Skin of body (tissue), 1 donor: ENCODE measurements at regions not wholly inside any gene's neighbourhood (a gene's known extent, or its start where the extent isn't known, plus 50 kb on each side); places are given as distances from the start of the nearest gene placed in this dataset.
A peak's percentile ranks its signal among the peaks of the same experiment; 100 is the strongest.
"Not testable (repeated sequence)": the region's sequence is repeated elsewhere in the genome, so short reads cannot be mapped to it uniquely, and the experiment has no call there.

Source experiments
- DNase-seq: peaks from one replicate; lab custom pipeline; 2025; lab: John Stamatoyannopoulos, UW

GRCh38 chr12:67455236-67455635 lies 186.1 kb downstream of the CAND1 start:
- no peak for DNase-seq

- DNase-seq, result peak; percentile 52
These were observed 187.3 kb downstream of the CAND1 start for GRCh38 chr12:67456431-67456901.

DNA sequence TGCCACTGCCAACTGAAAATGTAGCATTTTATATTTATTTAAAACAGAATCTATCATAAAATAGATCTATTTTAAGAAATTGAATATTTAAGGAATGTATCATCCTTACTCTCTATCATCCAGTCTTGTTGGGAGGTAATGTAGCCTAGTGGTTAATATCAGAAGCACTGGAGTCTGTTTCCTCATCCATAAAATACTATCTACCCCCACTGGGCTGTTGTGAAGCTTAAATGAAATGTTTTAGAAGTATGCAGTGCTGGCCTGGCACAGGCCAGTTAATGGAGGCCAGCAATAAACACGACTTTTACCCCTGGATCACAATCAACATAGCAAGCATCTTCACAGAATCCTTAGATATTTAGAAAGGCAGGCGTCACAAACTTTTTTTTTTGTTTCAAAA lies 188.0 kb downstream of the CAND1 start:
- no peak for DNase-seq

GRCh38 chr12:67457778-67458665 lies 188.9 kb downstream of the CAND1 start:
- DNase-seq, result peak; percentile 12

DNA sequence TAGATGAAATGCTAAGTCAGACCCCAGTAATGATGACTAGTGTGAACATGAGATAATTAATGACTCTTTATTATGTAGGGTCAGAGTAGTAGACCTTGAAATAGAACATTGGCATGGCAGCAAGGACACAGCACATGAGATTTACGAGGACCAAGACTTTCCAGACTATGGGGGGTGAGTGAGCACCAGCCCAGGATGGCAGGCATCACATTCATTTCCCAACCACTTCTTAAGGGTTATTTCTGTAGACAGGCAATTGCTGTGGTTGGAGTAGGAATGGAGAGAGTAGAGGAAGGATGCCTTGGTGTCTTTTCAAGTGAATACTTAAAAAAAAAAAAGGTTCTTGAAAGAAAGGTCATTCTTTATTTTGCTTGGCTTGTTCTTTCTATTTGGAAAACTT lies 189.4 kb upstream of the DYRK2 start:
- no peak for DNase-seq

GRCh38 chr12:67459578-67459977 lies 189.0 kb upstream of the DYRK2 start:
- DNase-seq, result no peak

GRCh38 chr12:67460388-67460787 lies 188.2 kb upstream of the DYRK2 start:
- no peak for DNase-seq

DNA sequence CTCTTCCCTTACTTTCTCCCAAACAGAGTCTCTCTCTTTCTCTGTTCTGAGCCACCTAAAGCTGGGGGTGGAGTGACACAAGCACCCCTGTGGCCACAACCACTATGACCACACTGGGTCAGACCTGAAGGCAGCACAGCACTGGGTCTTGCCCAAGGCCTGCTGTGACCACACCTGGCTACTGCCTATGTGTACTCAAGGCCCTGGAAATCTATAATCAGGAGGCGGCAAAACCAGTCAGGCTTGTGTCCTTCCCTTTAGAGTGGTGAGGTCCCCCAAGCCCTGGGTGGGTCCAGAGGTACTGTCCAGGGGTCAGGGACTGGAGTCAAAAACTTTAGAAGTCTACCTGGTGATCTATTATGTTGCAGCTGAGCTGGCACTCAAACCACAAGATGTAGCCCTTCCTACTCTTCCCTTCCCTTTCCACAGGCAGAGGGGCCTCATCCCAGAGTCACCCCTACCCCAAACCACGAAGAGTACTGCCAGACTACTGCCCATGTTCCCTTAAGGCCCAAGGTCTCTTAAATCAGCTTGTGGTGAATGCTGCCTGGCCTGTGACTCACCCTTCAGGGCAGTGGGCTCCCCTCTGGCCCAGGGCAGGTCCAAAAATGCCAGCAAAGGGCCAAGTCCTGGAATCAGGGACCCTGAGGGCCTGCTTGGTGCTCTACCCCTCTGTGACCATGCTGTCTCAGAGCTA lies 179.8 kb upstream of the DYRK2 start:
- DNase-seq, result no peak

GRCh38 chr12:67469666-67470065 lies 178.9 kb upstream of the DYRK2 start:
- DNase-seq, result no peak

DNA sequence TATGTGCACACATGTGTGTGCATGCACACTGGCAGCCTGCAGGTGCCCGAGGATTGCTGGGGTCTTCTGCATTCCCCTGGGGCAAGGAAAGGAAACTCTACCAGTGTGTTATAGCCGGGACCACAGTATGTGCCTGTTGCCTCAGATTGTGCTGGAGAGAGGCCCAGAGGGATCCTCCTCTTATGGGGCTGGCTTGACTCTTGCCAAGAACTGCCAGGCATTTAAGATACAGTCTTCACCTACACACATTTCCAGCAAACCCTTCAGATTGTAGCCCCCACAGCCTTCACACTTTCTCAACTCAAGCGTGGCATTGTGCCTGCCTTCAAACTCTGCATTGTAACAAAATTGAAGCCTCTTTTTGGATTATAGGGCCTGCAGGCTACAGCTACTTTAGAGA lies 176.7 kb upstream of the DYRK2 start:
- no peak for DNase-seq

DNA sequence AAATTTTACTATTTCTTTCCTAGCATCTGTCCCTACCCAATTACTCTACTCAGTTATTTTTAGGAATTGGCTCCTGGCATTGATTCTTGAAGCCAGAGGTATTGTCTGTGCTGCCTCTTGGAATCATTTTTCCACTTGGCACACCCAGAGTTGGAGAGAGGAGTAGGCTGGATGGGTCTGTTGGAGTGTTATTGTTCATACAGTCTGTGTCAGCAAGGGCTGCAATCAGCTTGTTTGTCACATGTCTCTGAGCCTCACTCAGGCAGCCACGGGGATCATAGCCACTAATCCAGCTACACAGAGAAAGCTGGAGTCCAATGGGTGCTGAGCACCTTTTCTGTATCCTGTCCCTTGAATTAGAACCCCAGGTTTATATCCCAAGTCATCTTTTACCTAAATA lies 176.0 kb upstream of the DYRK2 start:
- DNase-seq, result peak; percentile 29

DNA sequence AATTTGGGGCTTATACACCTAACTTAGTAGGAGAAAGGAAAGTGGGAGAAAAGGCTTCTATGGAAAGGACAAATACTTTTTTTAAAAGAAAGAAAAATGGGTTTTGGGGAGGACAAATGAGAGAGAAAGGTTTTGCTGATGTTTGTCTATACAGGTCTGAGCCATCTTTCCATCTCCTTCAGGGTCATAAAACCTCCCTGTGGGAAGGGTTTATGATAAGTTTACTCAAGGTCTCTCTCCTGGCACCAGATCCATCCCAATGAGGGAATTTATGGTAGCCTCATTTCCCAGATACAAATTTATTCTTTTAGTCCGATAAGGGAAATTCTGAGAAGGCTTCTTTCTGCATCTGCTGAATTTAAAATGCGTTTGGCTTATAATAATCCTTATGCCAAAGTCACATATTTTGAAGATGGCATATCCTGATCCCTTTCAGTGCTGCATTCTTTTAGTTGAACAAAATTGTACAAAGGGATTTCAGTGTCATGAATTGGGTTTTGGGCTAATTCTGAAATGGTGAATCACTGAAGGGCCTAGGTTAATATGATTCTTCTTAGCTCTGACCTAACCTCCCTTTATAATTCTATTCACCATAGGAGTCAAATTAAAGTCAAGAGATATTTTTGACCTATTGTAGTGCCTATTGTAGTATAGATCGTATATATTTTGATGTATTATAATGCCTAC lies 173.5 kb upstream of the DYRK2 start:
- DNase-seq, result no peak

DNA sequence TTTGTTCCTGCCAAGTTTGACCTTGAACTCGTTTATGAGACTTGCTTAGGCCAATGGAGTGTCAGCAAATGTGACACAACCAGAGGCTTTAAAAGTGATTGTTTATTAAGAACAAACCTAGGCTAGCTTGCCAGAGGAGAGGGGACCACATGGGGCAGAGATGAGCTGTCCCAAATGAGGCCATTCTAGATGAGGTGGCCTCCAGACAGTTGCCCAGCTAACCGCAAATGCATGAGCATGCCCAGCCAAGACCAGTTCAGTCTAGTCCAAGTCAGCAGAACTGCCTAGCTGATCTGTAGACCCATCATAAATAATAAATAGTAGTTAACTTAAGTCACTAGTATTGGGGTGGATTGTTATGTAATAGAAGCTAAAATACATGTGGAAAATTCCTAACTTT lies 172.8 kb upstream of the DYRK2 start:
- no peak for DNase-seq

- DNase-seq, result no peak
These were observed 170.8 kb upstream of the DYRK2 start for GRCh38 chr12:67477681-67478265.

DNA sequence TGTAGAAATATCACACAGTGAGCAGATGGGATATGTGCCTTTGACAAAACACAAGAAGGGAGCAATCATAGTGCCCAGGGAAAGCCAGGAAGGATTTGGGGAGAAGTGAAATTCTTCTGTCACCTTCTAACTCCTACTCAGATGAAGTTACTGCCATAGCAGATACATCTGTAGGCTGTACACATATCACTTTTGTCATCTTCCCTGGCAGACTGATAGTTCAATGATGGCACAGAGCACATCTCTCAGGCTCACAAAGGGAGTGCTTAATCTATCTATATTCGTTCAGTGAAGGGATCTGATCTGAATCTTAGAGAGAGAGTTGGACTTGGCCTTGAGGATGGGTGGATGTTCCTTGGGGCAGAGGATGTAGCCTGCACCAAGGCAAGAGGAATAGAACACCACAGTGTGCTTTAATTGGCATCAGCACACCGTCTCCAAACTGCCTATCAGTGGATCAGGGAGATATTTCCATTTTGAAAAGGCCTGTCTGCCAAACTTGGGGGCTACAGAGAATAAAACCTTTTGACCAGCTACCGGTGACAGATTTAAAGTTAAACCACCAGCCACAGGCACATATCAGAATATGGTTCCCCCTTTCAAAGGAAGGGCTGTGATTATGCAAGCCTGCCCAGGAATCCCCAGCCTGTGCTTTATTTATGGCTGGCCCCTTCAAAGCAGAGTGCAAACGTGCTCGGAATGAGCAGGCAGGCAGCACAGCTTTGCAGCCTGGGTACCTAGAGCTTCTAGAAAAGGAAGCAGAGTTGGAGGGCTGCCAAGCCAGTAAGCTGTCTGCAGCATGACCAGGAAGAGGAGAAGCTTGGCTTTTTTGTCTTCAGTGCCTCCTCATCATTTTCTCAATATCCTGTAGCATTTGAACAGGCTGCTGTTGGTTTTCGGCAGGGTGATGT lies 165.5 kb upstream of the DYRK2 start:
- DNase-seq, result no peak

DNA sequence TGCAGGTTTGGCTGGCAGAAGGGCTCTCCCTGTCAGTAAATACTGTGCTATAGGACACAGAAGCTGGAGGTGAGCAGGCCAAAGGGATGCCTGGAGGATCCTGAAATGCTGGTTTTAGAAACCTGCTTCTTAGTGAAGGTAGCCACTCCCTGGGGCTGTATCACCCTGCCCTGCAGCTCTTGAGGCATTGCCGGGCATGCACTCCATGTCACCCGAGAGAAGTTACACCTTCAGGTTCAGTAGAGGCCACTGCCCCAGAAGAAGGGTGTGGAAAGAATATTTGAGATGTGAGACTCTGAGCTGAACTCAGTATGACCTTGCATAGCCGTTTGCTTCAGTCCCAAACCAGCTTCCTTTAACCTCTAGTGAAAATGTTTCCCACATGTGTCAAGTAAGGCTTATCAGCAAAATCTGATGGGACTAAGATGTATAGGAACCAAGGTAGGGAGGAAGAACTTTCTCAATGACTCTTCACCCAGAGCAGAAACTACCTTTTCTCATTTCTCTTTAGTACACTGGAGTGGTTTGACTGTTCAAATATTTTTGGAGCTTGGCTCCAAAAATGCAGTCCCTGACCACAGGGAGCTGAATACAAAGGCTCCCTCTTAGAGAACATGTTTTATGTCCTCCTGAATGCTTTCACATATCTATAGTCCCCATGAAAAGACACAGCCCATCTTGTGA lies 164.5 kb upstream of the DYRK2 start:
- no peak for DNase-seq

DNA sequence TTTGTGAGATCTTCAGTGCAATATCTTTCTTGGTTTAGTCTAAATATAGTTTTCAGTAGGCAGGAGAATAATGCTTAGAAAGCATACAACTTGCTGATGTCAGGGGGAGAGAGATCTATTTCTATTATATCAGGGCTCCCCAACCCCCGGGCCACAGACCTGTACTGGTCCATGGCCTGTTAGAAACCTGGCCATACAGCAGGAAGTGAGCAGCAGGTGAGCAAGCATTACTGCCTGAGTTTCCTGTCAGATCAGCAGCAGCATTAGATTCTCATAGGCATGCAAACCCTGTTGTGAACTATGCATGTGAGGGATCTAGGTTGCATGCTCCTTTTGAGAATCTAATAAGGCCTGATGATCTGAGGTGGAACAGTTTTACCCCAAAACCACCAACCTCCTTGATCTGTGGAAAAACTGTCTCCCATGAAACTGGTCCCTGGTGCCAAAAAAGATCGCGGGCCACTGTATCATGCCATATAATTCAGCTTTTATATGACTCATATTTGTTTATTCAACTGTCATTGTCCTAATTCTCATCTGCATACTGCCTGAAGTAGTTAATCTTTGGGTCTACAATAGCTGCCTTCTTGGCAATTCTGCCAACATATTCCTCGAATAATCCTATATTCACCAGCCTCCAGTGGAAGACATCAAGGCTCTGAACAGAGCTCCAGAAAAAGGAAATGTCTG lies 163.6 kb upstream of the DYRK2 start:
- DNase-seq, result no peak

- no peak for DNase-seq
These were observed 161.9 kb upstream of the DYRK2 start for GRCh38 chr12:67486671-67487070.

DNA sequence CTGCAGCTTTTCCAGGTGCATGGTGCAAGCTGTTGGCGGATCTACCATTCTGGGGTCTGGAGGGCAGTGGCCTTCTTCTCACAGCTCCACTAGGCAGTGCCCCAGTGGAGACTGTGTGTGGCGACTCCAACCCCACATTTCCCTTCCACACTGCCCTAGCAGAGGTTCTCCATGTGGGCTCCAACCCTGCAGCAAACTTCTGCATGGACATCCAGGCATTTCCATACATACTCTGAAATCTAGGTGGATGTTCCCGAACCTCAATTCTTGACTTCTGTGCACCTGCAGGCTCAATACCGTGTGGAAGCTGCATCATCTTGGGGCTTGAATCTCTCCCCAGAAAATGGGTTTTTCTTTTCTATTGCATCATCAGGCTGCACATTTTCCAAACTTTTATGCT lies 160.2 kb upstream of the DYRK2 start:
- DNase-seq, result not testable (repeated sequence)

DNA sequence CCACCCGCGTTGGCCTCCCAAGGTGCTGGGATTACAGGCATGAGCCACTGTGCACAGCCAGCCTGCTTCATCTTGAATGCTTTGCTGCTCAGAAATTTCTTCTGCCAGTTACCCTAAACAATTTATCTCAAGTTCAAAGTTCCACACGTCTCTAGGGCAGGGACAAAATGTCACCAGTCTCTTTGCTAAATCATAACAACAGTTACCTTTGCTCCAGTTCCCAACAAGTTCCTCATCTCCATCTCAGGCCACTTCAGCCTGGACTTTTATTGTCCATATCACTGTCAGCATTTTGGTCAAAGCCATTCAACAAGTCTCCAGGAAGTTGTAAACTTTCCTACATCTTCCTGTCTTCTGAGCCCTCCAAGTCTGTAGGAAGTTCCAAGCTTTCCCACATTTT lies 159.5 kb upstream of the DYRK2 start:
- DNase-seq, result no peak
